ENCODE measurements at regions not wholly inside any gene's neighbourhood (a gene's known extent, or its start where the extent isn't known, plus 50 kb on each side); places are given as distances from the start of the nearest gene placed in this dataset.

DNA sequence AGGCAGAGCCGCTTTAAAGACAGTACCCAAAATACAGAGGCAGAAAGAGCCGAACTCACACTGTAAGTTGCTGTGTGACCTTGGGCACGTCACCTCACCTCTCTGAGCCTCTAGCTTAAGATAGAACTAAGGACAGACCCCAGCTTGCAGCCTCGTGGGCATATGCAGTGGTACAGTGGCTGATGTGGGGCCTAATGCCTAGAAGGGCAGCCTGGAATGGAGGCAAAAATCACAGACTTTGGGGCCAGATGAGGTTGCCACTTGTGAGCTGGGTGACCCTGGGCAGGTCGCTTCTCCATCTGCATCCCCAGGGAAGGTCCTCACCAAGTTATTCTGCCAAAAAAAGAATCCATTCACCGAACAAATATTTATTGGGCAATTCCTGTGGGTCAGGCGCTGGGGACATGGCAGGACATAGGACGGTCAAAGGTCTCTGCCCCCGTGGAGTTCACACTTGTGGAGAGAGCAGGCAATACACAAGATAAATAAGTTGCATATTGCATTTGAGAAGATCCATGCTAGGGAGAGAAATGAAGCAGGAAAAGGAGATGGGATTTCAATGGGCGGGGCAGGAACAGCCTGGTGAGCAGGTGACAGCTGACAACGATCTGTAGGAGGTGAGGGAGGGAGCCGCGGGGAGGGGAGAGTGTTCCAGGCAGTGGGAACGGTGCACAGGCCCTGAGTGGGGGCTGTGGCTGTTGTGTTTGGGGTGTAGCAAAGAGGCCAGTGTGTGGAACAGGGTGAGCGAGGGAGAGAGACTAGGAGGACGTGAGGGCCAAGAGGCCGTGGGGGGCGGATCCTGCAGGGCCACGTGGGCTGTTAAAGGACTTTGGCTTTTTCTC is 115.2 kb downstream of the CEBPB start:
- peak; percentile 35 for DNase-seq (ENCODE audit: low read depth)
- TF ChIP-seq, protein P1, sequence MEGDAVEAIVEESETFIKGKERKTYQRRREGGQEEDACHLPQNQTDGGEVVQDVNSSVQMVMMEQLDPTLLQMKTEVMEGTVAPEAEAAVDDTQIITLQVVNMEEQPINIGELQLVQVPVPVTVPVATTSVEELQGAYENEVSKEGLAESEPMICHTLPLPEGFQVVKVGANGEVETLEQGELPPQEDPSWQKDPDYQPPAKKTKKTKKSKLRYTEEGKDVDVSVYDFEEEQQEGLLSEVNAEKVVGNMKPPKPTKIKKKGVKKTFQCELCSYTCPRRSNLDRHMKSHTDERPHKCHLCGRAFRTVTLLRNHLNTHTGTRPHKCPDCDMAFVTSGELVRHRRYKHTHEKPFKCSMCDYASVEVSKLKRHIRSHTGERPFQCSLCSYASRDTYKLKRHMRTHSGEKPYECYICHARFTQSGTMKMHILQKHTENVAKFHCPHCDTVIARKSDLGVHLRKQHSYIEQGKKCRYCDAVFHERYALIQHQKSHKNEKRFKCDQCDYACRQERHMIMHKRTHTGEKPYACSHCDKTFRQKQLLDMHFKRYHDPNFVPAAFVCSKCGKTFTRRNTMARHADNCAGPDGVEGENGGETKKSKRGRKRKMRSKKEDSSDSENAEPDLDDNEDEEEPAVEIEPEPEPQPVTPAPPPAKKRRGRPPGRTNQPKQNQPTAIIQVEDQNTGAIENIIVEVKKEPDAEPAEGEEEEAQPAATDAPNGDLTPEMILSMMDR (conservative IDR thresholded peaks at IDR 0.05; ENCODE audit: low read depth, low read length), result no peak
- H3K4me3 ChIP-seq (ENCODE audit: low read depth, low read length), result no peak overlapping the region

DNA sequence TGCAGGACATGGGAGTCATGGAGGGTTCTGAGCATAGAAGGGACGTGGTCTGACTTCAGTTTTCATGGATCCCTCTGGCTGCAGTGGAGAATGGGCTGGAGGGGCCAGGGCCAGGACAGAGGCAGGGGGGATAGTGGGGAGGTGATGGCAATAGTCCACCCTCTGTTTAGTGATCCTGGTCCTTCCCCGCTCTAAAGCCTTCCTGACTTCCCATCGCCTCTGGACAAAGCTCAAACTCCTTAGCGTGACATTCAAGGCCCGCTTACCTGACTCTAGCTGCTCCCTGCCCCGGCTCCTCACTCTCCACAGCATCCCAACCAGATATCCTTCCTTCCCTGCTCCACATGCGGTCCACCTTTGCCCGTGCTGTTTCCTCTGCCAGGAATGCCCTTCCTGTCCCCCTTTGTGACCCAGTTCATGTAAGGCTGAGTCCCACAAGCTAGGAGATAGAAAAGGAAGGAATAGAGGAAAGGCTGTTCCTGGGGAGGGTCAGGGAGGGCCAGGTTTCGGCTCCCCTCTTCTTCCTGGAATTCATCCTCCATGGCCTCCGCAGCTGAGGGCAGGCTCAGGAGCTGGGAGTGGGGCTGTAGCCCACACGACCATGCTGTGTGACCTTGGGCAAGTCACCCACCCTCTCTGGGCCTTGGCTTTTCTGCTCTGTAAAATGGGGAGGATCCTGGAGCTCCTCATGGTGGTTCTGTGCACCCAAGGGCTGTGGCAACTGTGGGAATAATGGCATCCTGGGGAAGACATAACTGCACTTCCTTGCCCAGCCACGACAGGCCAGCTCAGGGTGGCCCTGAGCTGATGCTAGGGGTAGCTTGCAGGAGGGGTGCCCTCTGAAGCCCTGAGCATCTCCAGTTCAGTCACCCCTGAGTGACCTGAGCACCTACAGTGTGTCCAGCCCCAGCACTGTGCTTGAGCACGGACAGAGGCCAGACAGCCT is 116.1 kb downstream of the CEBPB start:
- no peak for DNase-seq (ENCODE audit: low read depth)
- H3K4me3 ChIP-seq (ENCODE audit: low read depth, low read length), result no peak overlapping the region
- TF ChIP-seq, protein P1 (conservative IDR thresholded peaks at IDR 0.05; ENCODE audit: low read depth, low read length), result no peak

DNA sequence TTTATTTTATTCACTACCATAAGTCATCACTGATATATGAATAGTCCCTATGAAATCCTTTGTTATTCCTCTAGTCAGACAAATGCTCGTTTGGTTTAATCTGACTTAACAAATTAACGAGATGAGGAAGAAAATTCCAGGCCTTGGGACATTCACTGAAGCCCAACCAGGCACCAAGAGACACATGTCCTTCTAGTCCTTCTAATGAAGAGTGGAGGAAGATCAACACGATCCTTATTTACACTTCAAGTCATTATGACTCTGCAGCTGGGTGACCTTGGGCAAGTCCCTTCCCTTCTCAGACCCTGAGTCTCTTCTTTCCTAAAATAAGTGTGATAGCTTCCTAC is 117.5 kb downstream of the CEBPB start:
- TF ChIP-seq, protein P1 (conservative IDR thresholded peaks at IDR 0.05; ENCODE audit: low read depth, low read length), result no peak
- no peak overlapping the region for H3K4me3 ChIP-seq (ENCODE audit: low read depth, low read length)
- no peak for DNase-seq (ENCODE audit: low read depth)

DNA sequence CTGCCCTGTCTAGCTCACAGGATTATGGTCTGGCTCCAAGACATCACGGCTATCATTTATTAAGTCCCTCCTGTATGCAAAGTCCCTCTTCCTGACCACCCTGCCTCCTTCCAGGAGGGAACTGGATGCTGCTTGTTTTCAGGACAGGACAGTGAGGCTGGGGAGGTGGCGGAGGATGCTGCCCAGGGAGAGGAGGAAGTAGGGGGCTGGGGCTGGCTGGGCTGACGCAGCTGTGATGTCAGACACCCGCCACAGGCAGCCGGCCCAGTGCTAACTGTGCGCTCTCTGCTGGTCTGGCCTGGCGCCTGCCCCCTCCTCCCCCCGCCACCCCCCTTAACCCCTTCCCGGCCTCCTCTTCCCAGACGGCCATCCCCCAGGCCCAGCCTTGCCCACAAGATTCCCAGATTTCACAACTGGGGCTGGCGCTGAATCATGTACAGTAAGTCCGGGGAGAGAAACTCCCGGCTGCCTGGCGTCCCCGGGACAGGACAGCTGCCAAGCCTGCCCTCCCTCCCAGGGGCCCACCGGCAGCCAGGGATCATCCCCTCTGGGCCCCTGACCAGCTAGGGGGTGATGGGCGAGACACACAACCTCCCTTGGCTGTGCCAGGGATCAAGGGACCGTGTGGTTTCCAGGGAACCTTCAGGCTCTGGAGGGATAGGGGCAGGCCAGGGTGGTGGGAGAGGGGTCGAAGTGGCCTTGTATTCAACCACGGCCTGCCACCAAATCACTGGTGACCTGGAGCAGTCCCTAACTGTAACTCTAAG is 118.1 kb downstream of the CEBPB start:
- TF ChIP-seq, protein P1 (conservative IDR thresholded peaks at IDR 0.05; ENCODE audit: low read depth, low read length), result peak; percentile 35
- DNase-seq (ENCODE audit: low read depth), result peak; percentile 96
- H3K4me3 ChIP-seq (ENCODE audit: low read depth, low read length), result peak overlapping the region; percentile 1

DNA sequence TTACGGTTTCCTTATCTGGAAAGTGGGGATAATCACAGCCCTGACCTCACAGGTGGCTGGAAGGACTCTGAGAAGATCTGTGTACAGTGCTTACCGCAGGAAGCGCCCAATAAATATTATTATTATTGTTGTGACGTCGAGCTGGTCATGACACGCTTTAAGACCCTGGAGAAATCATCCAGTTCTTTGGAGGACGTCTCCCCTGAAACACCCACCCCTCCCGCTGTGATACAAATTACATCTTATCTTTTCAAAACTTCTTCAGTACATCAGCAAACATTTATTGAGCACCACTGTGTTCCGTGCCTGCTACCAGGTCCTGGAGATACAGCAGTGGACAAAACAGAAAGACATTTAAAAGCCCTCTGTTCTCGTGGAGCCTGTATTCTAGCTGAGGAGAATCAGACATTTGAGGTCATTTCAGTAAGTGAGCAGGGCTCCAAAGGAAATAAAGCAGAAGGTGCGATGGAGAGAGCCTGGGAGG is 118.7 kb downstream of the CEBPB start:
- no peak overlapping the region for H3K4me3 ChIP-seq (ENCODE audit: low read depth, low read length)
- TF ChIP-seq, protein P1 (conservative IDR thresholded peaks at IDR 0.05; ENCODE audit: low read depth, low read length), result no peak
- DNase-seq (ENCODE audit: low read depth), result peak; percentile 77

DNA sequence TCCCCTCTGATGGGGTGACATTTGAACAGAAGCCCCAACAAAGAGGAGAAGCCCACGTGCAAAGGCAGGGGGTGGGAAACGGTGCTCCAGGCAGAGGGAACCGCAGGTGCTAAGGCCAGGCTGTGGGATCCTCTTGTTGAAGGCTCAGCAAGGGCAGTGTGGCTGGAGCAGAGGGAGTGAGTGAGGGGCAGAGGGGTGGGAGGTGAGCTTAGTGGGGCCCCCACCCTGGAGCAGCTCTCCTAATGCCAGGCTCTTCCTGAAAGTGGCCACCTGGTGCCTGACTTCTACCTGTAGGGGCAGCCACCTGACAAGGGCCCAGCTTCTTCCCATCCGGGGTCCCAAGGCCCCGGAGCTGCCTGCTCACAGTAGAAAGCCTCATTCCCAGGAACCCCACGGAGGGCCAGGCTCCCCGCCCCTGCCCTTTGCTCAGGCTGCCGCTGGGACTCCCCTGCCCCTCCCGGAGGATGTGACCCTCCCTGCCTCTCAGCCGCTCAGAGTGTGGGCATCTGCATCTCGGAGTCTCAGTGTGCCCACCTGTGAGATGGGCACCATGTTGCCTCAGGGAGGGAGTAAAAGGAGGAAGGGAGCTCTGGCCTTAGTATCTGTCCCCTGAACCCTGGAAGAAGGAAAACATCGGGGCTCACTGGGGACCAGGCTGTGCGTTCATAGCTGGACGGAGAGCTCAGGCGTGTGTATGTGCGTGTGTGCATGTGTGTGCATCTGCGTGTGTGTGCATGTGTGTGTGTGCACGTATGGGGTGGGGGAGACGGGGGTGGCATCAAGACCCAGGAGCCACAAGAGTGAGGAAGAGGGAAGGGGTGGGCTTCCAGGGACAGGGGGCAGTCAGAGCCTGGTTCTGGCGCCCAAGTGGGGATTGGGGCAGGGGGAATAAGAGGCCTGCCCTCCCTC is 119.4 kb downstream of the CEBPB start:
- no peak for DNase-seq (ENCODE audit: low read depth)
- no peak overlapping the region for H3K4me3 ChIP-seq (ENCODE audit: low read depth, low read length)
- TF ChIP-seq, protein P1 (conservative IDR thresholded peaks at IDR 0.05; ENCODE audit: low read depth, low read length), result no peak

Data from choroid plexus epithelial cell (primary cell).